Neuron (in vitro differentiated cells): ENCODE measurements at regions not wholly inside any gene's neighbourhood (a gene's known extent, or its start where the extent isn't known, plus 50 kb on each side); places are given as distances from the start of the nearest gene placed in this dataset.

Source experiments
- H2AFZ ChIP-seq: one replicate; pipeline ENCODE4 v1.6.1; 2013; ENCODE audit warnings: low read depth, mild to moderate bottlenecking, inconsistent platforms, low read length, moderate library complexity
- H3K27me3 ChIP-seq: one replicate; pipeline ENCODE4 v1.6.1; 2013; ENCODE audit warnings: low read length; ENCODE audit not compliant: insufficient read depth
- H3K36me3 ChIP-seq: one replicate; pipeline ENCODE4 v1.6.1; 2013; ENCODE audit warnings: low read length; ENCODE audit not compliant: insufficient read depth
- H3K4me1 ChIP-seq: one replicate; pipeline ENCODE4 v1.6.1; 2013; ENCODE audit warnings: low read length; ENCODE audit not compliant: insufficient read depth
- H3K4me3 ChIP-seq: 2 replicates; pipeline ENCODE4 v1.5.1; 2013; ENCODE audit warnings: mild to moderate bottlenecking, low read length, moderate library complexity
- H3K9me3 ChIP-seq: one replicate; pipeline ENCODE4 v1.6.1; 2013; ENCODE audit warnings: low read length

GRCh38 chr19:29372921-29373797 lies 152.6 kb upstream of the VSTM2B start:
- no peaks in the 10 kb centered on the region for H3K4me1 ChIP-seq
- H2AFZ ChIP-seq: no peak overlapping the region
- no peak overlapping the region for H3K4me3 ChIP-seq
- H3K9me3 ChIP-seq: no peaks in the 10 kb centered on the region
- no peaks in the 10 kb centered on the region for H3K36me3 ChIP-seq
- peaks cover 12% of the 10 kb centered on the region for H3K27me3 ChIP-seq

GRCh38 chr19:29375429-29376119 lies 150.2 kb upstream of the VSTM2B start:
- Histone ChIP-seq H3K9me3 (no peaks in the 10 kb centered on the region), H3K4me3 (no peak overlapping the region), H3K4me1 (no peaks in the 10 kb centered on the region), H3K27me3 (peaks cover 12% of the 10 kb centered on the region), H3K36me3 (no peaks in the 10 kb centered on the region), H2AFZ (no peak overlapping the region)

- no peak overlapping the region for H3K4me3 ChIP-seq
- peaks cover 10% of the 10 kb centered on the region for H3K27me3 ChIP-seq
- H3K36me3 ChIP-seq: no peaks in the 10 kb centered on the region
- no peaks in the 10 kb centered on the region for H3K9me3 ChIP-seq
- no peaks in the 10 kb centered on the region for H3K4me1 ChIP-seq
- H2AFZ ChIP-seq: no peak overlapping the region
These were observed 148.9 kb upstream of the VSTM2B start for GRCh38 chr19:29376855-29377354.

- Histone ChIP-seq H3K4me1 (no peaks in the 10 kb centered on the region), H3K4me3 (no peak overlapping the region), H3K36me3 (no peaks in the 10 kb centered on the region), H3K27me3 (peaks cover 5% of the 10 kb centered on the region), H2AFZ (no peak overlapping the region), H3K9me3 (no peaks in the 10 kb centered on the region)
These were observed 147.7 kb upstream of the VSTM2B start for GRCh38 chr19:29378126-29378525.

- H3K4me3 ChIP-seq: no peak overlapping the region
- peaks cover 5% of the 10 kb centered on the region for H3K27me3 ChIP-seq
- H3K9me3 ChIP-seq: no peaks in the 10 kb centered on the region
- no peaks in the 10 kb centered on the region for H3K36me3 ChIP-seq
- no peak overlapping the region for H2AFZ ChIP-seq
- no peaks in the 10 kb centered on the region for H3K4me1 ChIP-seq
These were observed 147.2 kb upstream of the VSTM2B start for GRCh38 chr19:29378543-29379080.

- no peaks in the 10 kb centered on the region for H3K4me1 ChIP-seq
- H2AFZ ChIP-seq: no peak overlapping the region
- peaks cover 5% of the 10 kb centered on the region for H3K27me3 ChIP-seq
- no peaks in the 10 kb centered on the region for H3K9me3 ChIP-seq
- no peak overlapping the region for H3K4me3 ChIP-seq
- H3K36me3 ChIP-seq: no peaks in the 10 kb centered on the region
These were observed 146.4 kb upstream of the VSTM2B start for GRCh38 chr19:29379257-29380021.

- Histone ChIP-seq H3K27me3 (peaks cover 5% of the 10 kb centered on the region), H2AFZ (no peak overlapping the region), H3K9me3 (no peaks in the 10 kb centered on the region), H3K4me3 (no peak overlapping the region), H3K4me1 (no peaks in the 10 kb centered on the region), H3K36me3 (no peaks in the 10 kb centered on the region)
These were observed 145.2 kb upstream of the VSTM2B start for GRCh38 chr19:29380581-29380980.

- Histone ChIP-seq H3K36me3 (no peaks in the 10 kb centered on the region), H3K27me3 (peaks cover 5% of the 10 kb centered on the region), H3K4me3 (no peak overlapping the region), H3K4me1 (no peaks in the 10 kb centered on the region), H3K9me3 (no peaks in the 10 kb centered on the region), H2AFZ (no peak overlapping the region)
These were observed 144.2 kb upstream of the VSTM2B start for GRCh38 chr19:29381353-29382203.

- Histone ChIP-seq H3K27me3 (peaks cover 3% of the 10 kb centered on the region), H3K9me3 (no peaks in the 10 kb centered on the region), H3K36me3 (no peaks in the 10 kb centered on the region), H2AFZ (no peak overlapping the region), H3K4me3 (no peak overlapping the region), H3K4me1 (no peaks in the 10 kb centered on the region)
These were observed 142.1 kb upstream of the VSTM2B start for GRCh38 chr19:29383696-29384095.

- no peaks in the 10 kb centered on the region for H3K4me1 ChIP-seq
- no peaks in the 10 kb centered on the region for H3K9me3 ChIP-seq
- peaks cover 3% of the 10 kb centered on the region for H3K27me3 ChIP-seq
- no peak overlapping the region for H2AFZ ChIP-seq
- H3K4me3 ChIP-seq: no peak overlapping the region
- no peaks in the 10 kb centered on the region for H3K36me3 ChIP-seq
These were observed 141.1 kb upstream of the VSTM2B start for GRCh38 chr19:29384656-29385055.

GRCh38 chr19:29385191-29385795 lies 140.5 kb upstream of the VSTM2B start:
- H2AFZ ChIP-seq: no peak overlapping the region
- H3K27me3 ChIP-seq: peaks cover under 1% of the 10 kb centered on the region
- H3K4me1 ChIP-seq: no peaks in the 10 kb centered on the region
- no peak overlapping the region for H3K4me3 ChIP-seq
- H3K36me3 ChIP-seq: no peaks in the 10 kb centered on the region
- no peaks in the 10 kb centered on the region for H3K9me3 ChIP-seq

GRCh38 chr19:29386970-29387369 lies 138.8 kb upstream of the VSTM2B start:
- Histone ChIP-seq H3K36me3 (no peaks in the 10 kb centered on the region), H3K4me1 (no peaks in the 10 kb centered on the region), H2AFZ (no peak overlapping the region), H3K27me3 (no peaks in the 10 kb centered on the region), H3K9me3 (no peaks in the 10 kb centered on the region), H3K4me3 (no peak overlapping the region)
